HFF-Myc (cell line): ENCODE measurements at regions not wholly inside any gene's neighbourhood (a gene's known extent, or its start where the extent isn't known, plus 50 kb on each side); places are given as distances from the start of the nearest gene placed in this dataset.

ENCODE experiments used
- DNase-seq: peaks from one replicate; pipeline ENCODE4 v3.0.0-alpha.2; 2011; ENCODE audit warnings: low read depth; ENCODE audit errors: extremely low read depth
- H3K4me3 ChIP-seq: replicated peaks from 2 replicates; pipeline ENCODE4 v1.5.1; 2011; ENCODE audit warnings: low read depth, mild to moderate bottlenecking, control low read depth, low read length
- TF ChIP-seq, protein P1 (sequence below): IDR thresholded peaks from 2 replicates; pipeline ENCODE4 v1.5.1; 2012; ENCODE audit warnings: mild to moderate bottlenecking, low read depth, low read length, control low read depth; ENCODE audit errors: missing control alignments

DNA sequence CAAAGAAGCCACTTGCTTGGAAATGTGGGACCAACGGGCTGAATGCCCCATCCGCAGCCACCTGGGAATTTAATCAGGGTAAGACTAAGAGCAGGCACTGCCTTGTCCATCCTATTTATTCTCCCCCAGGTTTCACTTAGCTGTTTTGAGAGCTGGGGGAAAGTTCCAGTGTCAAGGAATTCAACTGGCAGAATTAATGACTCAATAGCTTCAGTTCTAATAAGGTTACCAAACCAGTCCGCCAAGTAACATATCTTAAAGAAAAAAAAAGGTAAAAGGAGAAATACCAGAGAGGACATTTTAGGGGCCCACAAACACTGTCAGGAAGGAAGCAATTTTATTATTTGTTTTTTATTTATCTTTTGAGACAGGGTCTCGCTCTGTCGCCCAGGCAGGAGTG, 157.6 kb upstream of the SOD1 start:
- no peak overlapping the region for H3K4me3 ChIP-seq
- DNase-seq, result no peak
- TF ChIP-seq, protein P1, sequence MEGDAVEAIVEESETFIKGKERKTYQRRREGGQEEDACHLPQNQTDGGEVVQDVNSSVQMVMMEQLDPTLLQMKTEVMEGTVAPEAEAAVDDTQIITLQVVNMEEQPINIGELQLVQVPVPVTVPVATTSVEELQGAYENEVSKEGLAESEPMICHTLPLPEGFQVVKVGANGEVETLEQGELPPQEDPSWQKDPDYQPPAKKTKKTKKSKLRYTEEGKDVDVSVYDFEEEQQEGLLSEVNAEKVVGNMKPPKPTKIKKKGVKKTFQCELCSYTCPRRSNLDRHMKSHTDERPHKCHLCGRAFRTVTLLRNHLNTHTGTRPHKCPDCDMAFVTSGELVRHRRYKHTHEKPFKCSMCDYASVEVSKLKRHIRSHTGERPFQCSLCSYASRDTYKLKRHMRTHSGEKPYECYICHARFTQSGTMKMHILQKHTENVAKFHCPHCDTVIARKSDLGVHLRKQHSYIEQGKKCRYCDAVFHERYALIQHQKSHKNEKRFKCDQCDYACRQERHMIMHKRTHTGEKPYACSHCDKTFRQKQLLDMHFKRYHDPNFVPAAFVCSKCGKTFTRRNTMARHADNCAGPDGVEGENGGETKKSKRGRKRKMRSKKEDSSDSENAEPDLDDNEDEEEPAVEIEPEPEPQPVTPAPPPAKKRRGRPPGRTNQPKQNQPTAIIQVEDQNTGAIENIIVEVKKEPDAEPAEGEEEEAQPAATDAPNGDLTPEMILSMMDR, result no peak

DNA sequence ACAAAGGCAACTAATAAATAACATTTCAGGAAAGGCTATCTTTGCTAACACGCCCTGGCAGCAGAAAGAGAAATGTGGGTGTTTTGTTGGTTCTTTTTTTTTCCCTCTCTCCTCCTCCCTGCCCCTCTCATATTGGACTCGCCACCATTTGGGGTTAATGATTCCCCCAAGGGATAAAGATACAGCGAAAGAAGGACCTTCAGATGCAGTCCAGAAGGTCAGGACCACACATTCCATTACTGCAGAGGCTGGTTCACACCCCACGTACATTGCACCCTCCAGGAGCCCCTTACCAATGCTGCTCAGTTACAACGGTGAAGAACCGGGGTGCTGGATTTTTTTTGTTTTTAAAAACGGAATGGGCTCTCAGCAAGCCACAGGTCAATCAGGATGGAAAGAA, 156.9 kb upstream of the TIAM1 start:
- TF ChIP-seq, protein P1, result no peak
- no peak for DNase-seq
- no peak overlapping the region for H3K4me3 ChIP-seq

DNA sequence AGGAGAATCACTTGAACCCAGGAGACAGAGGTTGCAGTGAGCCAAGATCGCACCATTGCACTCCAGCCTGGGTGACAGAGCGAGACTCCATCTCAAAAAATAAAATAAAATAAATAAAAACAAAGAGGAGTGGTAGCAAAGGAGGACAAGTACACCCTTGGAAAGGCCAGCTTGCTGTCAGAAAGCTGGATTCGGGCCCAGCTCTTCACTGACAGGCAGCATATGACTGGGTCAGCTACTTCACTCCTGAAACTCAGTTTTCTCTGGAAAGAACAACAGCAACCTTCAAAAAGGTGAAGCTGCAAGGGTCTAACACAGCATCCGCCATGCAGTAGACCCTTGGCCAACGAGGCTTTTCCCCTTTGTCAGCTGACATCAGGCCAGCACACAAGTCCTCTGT, 156.0 kb upstream of the TIAM1 start:
- TF ChIP-seq, protein P1, result no peak
- DNase-seq, result no peak

DNA sequence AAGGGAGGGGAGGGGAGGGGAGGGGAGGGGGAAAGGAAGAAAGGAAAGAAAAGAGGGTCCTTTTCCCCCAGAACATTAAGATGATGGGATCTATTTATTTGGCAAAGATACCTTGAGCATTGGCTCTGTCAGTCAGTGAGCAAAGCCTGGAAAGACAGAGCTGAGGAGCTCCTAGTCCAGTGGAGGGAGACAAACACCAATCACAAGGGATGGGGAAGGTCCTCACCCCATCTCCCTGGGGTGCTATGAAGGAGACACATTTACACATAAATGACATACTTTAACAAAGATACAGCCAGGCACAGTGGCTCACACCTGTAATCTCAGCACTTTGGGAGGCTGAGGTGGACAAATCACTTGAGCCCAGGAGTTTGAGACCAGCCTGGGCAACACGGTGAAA, 154.9 kb upstream of the TIAM1 start:
- DNase-seq, result no peak
- TF ChIP-seq, protein P1, result no peak
- H3K4me3 ChIP-seq, result no peak overlapping the region

More for the DNA sequence above, 156.0 kb upstream of the TIAM1 start:
- H3K4me3 ChIP-seq, result no peak overlapping the region

DNA sequence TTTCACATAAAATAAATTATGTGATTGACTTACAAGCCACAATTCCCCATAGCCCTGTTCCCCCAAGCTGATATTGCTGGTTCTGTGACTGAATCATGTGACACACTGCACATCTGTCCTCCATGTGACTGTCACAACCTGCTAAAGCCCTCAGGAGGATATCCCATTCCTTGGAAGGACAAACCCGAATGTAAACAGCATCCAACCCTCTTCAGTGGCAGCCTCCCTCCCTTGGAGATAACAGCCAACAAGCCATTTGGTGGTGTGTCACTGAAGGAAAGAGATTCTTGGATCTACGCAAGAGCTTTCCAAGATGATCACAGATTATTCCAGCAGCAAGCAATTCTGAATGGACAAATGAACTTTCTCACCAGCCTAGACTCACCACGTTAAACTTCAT, 153.9 kb upstream of the TIAM1 start:
- TF ChIP-seq, protein P1, result no peak
- no peak for DNase-seq
- H3K4me3 ChIP-seq, result no peak overlapping the region

DNA sequence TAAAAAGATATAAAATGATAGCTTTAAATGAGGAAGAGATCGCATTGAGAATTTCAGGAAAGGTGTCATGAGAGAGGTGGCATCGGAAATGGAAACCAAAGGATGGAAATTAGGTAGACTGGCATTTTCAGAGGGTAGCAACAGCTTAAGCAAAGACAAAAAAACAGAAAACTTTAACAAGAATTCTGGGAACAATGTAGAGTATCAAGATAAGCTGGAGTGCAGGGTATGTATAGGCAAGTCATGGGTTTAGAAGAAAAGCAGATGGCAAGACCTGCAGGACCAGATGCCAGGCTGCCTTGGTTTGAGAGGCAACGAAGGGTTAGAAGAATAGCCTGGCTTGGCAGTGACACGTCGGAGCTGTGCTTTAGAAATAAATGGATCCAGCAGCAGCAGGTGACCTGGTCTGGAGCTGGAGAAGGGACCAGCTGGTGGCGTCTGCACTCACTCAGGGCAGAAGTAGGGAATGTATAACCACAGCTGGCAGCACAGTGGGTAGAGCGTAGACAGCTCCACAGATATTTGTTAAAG, 149.4 kb upstream of the TIAM1 start:
- DNase-seq, result no peak
- H3K4me3 ChIP-seq, result no peak overlapping the region
- TF ChIP-seq, protein P1, result no peak

DNA sequence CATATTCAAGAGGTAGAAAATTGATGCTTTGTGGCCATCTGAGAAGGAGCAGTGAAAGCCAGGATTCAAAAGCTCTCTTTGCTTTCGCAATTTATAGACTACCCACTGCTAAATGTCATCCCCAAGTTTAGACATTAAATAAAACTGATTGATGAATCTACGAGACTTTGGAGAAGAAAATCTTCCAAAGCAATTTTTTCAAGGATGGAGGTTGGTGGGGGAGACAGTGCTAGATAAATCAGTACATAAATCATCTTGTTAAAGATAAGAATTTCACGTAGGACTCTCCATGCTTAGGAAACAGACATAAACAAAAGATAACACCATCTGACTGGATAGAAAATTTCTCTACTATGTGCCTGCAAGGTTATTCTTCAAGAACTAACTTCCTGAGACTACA, 147.6 kb upstream of the TIAM1 start:
- TF ChIP-seq, protein P1, result no peak
- no peak overlapping the region for H3K4me3 ChIP-seq
- DNase-seq, result no peak
